NCI-H2107 (cell line): ENCODE measurements at regions not wholly inside any gene's neighbourhood (a gene's known extent, or its start where the extent isn't known, plus 50 kb on each side); places are given as distances from the start of the nearest gene placed in this dataset.
"Not testable (repeated sequence)": the region's sequence is repeated elsewhere in the genome, so short reads cannot be mapped to it uniquely, and the experiment has no call there.

Experiments used
- DNase-seq: peaks from one replicate; lab custom pipeline; 2025; lab: John Stamatoyannopoulos, UW

- DNase-seq = no peak
These were observed 56.3 kb upstream of the ZNF92 start for GRCh38 chr7:65317372-65317771.

GRCh38 chr7:65310761-65311160, 62.9 kb upstream of the ZNF92 start:
- DNase-seq = no peak

GRCh38 chr7:65308300-65308678, 65.4 kb upstream of the ZNF92 start:
- no peak for DNase-seq

DNA sequence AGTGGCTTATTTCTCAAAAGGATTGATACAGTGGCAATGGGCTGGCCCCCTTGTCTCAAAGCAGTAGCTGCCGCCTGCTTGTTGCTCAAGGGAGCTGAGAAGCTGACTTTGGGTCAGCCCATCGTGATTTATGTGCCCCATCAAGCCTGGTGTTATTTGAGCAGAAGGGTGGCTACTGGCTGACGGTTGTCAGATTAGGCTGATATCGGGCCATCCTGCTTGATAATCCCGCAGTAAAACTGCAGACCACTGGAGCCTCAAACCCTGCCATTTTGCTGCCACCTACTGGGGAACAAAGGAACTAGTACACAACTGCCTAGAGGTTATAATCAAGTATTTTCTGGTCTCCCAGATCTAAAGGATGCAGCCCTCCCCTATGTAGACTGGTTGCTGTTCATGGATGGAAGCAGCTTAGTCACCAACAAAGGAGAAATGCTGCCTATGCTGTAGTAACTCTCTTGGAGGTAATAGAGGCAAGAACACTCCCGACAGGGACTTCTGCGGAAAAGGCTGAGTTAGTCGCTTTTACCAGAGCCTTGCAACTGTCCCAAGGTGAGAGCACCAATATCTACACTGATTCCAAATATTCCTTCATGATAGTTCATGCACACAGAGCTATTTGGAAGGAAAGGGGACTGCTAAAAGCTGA, 65.9 kb upstream of the ZNF92 start:
- DNase-seq = no peak

GRCh38 chr7:65304175-65304574, 69.5 kb upstream of the ZNF92 start:
- DNase-seq = no peak

DNA sequence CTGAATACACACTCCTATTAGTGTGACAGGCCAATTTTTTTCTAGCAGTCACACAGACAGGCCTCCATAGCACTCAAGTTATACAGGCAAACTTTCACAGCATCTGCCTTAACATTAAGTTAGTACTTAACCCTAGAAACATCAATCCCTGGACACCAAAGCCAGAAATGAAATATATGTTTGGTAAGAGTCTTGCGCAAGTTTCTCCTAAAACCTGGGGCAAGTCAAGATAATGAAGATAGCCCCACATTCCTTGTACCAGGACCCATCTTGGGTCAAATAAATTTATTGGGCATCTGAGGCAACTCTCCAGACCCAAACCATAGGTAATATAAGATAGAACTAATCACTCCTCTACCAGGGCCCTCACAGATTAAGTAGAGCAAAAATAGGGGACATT, 70.8 kb upstream of the ZNF92 start:
- DNase-seq = no peak

GRCh38 chr7:65301007-65301406, 72.6 kb upstream of the ZNF92 start:
- DNase-seq = no peak

DNA sequence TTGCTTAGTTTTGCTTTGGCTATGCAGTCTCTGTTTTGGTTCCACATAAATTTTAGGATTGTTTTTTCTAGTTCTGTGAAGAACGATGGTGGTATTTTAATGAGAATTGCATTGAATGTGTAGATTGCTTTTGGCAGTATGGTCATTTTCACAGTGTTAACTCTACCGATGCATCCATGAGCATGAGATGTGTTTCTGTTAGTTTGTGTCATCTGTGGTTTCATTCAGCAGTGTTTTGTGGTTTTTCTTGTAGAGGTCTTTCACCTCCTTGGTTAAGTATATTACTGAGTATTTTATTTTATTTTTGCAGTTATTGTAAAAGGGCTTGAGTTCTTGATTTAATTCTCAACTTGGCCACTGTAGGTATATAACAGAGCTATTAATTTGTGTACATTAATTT, 78.2 kb upstream of the ZNF92 start:
- no peak for DNase-seq

GRCh38 chr7:65290340-65290739, 83.3 kb upstream of the ZNF92 start:
- not testable (repeated sequence) for DNase-seq

DNA sequence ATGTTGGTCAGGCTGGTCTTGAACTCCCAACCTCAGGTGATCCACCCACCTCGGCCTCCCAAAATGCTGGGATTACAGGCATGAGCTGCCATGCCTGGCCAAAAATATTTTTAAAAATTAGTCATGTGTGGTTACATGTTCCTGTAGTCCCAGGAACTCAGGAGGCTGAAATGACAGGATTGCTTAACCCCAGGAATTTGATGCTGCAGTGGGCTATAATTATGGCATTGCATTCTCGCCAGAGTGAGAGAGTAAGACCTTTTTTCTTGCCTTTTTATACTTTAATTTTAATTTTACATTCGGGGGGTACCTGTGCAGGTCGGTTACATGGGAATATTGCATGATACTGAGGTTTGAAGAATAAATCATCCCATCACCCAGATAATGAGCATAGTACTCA, 86.6 kb upstream of the ZNF92 start:
- DNase-seq = no peak

DNA sequence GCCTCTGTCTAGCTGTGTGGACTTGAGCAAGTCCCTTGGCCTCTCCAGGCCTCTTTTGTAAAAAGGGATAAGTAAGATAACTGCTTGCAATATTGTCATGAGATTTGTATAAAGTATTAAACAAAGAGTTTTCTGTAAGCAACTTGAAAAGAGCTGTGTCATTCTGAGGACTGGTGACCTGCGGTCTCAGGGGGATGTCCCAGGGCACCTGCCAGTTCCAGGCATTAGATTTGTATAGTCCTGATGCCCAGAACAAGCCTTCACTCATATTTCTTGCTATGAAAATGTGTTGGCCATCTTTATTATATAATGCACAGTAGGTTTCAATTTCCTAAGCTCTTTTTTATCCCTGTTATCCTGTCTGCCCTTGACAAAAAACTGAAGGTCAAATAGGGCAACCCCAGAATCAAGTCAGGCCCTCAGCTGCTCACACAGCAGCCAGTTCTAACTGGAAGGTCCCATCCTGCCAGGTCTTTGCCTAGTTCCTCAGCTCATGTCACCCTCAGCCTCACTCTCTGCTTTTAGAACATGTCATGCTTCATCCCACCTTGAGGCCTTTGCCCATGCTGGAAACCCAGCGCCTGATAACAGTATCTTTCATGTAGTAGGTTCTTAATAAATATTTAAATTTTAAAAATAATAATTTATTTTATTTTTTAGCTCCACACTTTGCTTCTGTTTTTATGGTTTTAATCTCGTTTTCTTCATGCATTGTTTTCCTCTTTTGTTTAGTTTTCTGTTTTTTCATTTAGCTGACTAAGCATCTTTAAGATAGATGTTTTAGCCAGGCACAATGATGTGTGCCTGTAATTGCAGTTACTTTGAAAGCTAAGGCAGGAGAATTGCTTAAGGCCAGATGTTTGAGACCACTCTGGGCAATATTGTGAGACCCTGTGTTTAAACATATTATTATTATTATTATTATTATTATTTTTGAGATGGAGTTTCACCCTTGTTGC, 87.5 kb upstream of the ZNF92 start:
- no peak for DNase-seq

- not testable (repeated sequence) for DNase-seq
These were observed 88.4 kb upstream of the ZNF92 start for GRCh38 chr7:65285241-65285640.

DNA sequence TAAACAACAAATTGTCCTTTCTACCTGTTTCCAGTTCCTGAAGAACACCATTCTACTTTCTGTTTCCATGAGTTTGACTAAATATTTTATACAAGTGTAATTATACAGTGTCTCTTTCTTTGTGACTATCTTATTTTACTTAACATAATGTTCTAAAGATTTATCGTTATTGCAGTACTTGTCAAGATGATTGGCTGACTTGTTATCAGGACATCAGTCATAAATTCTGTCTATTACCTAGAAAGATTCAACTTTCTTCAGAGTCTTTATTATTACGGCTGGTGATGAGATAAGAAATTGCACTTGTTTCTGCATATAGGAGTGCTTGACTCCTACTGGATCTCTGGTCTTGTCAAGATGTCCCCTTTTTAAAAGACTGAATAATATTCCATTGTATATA, 93.9 kb upstream of the ZNF92 start:
- DNase-seq = no peak

GRCh38 chr7:65276822-65277221, 96.8 kb upstream of the ZNF92 start:
- DNase-seq = no peak

- DNase-seq = not testable (repeated sequence)
These were observed 102.2 kb upstream of the ZNF92 start for GRCh38 chr7:65271502-65271901.

DNA sequence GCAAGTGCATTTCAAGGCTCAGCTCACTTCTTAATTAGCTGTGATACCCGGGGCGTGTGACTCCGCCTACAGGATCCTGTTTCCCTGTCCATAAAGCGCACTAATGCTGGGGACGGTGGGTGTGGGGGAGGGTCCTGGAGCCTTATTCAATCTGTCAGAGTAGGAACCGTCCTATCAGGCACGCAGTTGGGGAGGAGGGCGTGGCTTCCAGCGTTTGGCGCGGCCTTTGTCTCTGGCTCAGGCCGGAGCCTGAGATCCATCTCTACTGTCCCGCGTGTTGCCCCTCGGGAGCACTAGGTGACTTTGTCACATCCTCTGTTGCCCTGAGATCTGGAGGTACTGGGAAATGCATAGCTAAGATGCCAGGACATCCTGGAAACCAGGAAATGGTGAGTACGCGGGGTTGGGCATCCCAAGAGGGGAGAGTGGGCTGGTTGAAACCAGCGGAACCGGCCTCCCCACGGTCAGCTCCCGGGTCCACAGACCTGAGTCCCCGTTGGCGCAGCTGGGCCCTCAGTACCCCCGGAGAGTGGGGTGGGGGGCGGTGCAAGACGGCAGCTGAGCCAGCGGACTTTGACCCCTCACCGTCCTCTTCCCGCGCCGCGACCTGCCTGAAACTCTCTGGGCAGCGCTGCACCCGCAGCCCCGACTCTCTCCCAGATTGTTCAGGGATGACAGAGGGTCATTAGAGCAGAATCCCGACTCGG, 104.4 kb upstream of the ZNF92 start:
- DNase-seq = peak; percentile 66

GRCh38 chr7:65268782-65269149, 104.9 kb upstream of the ZNF92 start:
- no peak for DNase-seq

- DNase-seq = no peak
These were observed 107.6 kb upstream of the ZNF92 start for GRCh38 chr7:65265933-65266519.

- DNase-seq = no peak
These were observed 109.4 kb upstream of the ZNF92 start for GRCh38 chr7:65264258-65264657.

- DNase-seq = not testable (repeated sequence)
These were observed 113.0 kb upstream of the ZNF92 start for GRCh38 chr7:65260673-65261072.

DNA sequence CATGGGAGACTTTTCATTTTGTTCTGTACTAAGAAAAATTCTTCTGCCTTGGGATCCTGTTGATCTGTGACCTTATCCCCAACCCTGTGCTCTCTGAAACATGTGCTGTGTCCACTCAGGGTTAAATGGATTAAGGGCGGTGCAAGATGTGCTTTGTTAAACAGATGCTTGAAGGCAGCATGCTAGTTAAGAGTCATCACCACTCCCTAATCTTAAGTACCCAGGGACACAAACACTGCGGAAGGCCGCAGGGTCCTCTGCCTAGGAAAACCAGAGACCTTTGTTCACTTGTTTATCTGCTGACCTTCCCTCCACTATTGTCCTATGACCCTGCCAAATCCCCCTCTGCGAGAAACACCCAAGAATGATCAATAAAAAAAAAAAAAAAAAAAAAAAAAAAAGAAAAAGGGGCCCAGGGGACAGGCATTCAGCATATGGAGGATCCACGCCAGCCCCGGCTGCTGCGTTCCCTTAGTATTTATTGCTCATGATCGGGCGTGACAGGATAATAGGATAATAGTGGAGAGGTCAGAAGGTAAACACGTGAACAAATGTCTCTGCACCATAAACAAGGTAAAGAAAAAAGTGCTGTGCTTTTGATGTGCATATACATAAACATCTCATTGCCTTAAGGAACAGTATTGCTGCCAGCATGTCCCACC, 113.7 kb upstream of the ZNF92 start:
- DNase-seq = not testable (repeated sequence)

- no peak for DNase-seq
These were observed 119.6 kb upstream of the ZNF92 start for GRCh38 chr7:65254061-65254460.
